Breast epithelium (tissue), 4 donors: ENCODE measurements at regions not wholly inside any gene's neighbourhood (a gene's known extent, or its start where the extent isn't known, plus 50 kb on each side); places are given as distances from the start of the nearest gene placed in this dataset.

ENCODE experiments used
- DNase-seq, 2 donors: peaks; one replicate each; pipeline ENCODE4 v3.0.0-alpha.2; 2019; ENCODE audit warnings: low spot score in 2 of 2
- H3K27ac ChIP-seq, 2 donors: fragments of 200-600 bp; sonication (generic) in 1 of 2; one replicate each; pipeline ENCODE4 v1.5.1; 2016 to 2019; ENCODE audit warnings: mild to moderate bottlenecking in 1 of 2
- H3K27me3 ChIP-seq, 2 donors: fragments of 200-600 bp; sonication (generic) in 1 of 2; one replicate each; pipeline versions ENCODE4 v1.5.1 to v1.6.0; 2017 to 2019; ENCODE audit warnings: control low read depth in 1 of 2, mild to moderate bottlenecking in 1 of 2
- H3K36me3 ChIP-seq: fragments of 200-600 bp; one replicate; pipeline ENCODE4 v1.5.1; 2019
- H3K4me1 ChIP-seq, 2 donors: fragments of 200-600 bp; sonication (generic); one replicate each; pipeline ENCODE4 v1.5.1; 2016 to 2019; ENCODE audit warnings: control low read depth in 1 of 2
- H3K4me3 ChIP-seq, 3 donors: fragments of 200-600 bp; sonication (generic); 1 replicate in 2 of 3; 2 replicates in 1 of 3; pipeline ENCODE4 v1.5.1; 2016 to 2019; ENCODE audit warnings: mild to moderate bottlenecking in 3 of 3, moderate library complexity in 2 of 3
- H3K9me3 ChIP-seq, 2 donors: fragments of 200-600 bp; sonication (generic) in 1 of 2; one replicate each; pipeline ENCODE4 v1.5.1; 2016 to 2019; ENCODE audit warnings: control low read depth in 1 of 2
- CTCF ChIP-seq, 3 donors: fragments of 450-650 bp; IDR thresholded peaks; one replicate each; pipeline ENCODE4 v1.5.1; 2016 to 2017; ENCODE audit warnings: antibody characterized with exemption in 3 of 3, mild to moderate bottlenecking in 3 of 3, moderate library complexity in 3 of 3
- POLR2A ChIP-seq: fragments of 450-650 bp; IDR thresholded peaks from one replicate; pipeline ENCODE4 v1.6.1; 2016; ENCODE audit warnings: antibody characterized with exemption, mild to moderate bottlenecking, moderate library complexity
- POLR2AphosphoS5 ChIP-seq, 3 donors: sonication (generic); formaldehyde crosslinking; IDR thresholded peaks; one replicate each; pipeline ENCODE4 v1.6.1; 2017; ENCODE audit warnings: antibody characterized with exemption in 3 of 3
- intact Hi-C: fragments of 100-400 bp; cut with DNase I; formaldehyde crosslinking; loops from one replicate; pipeline ENCODE4 v1.15.1; 2023; ENCODE audit warnings: low total_unique reads

GRCh38 chr7:131792311-131792710, 235.9 kb upstream of the PODXL start:
- no peak for TF ChIP-seq CTCF (IDR thresholded peaks at IDR 0.05)
- TF ChIP-seq POLR2AphosphoS5 (IDR thresholded peaks at IDR 0.05) = no peak
- TF ChIP-seq POLR2A = no peak
- Histone ChIP-seq H3K27ac (no peak overlapping the region), H3K4me1 (no peaks in the 10 kb centered on the region), H3K9me3 (no peaks in the 10 kb centered on the region), H3K27me3 (no peaks in the 10 kb centered on the region), H3K4me3 (no peak overlapping the region), H3K36me3 (no peaks in the 10 kb centered on the region)
- no peak for DNase-seq
- intact Hi-C loops = no loop called here

- Histone ChIP-seq H3K36me3 (no peaks in the 10 kb centered on the region), H3K9me3 (no peaks in the 10 kb centered on the region), H3K4me3 (no peak overlapping the region), H3K27me3 (peaks cover 0 to 3% of the 10 kb centered on the region in 2 donors), H3K27ac (no peak overlapping the region), H3K4me1 (no peaks in the 10 kb centered on the region)
- no peak for DNase-seq
- no peak for TF ChIP-seq POLR2A
- no peak for TF ChIP-seq CTCF (IDR thresholded peaks at IDR 0.05)
- no peak for TF ChIP-seq POLR2AphosphoS5 (IDR thresholded peaks at IDR 0.05)
- intact Hi-C loops = no loop called here
These were observed 230.7 kb upstream of the PODXL start for GRCh38 chr7:131787101-131787500.

- peaks cover 0 to 9% of the 10 kb centered on the region in 2 donors for H3K27me3 ChIP-seq
- TF ChIP-seq POLR2AphosphoS5 (IDR thresholded peaks at IDR 0.05) (no peak), POLR2A (no peak), CTCF (IDR thresholded peaks at IDR 0.05) (no peak)
- no peaks in the 10 kb centered on the region for H3K36me3 ChIP-seq
- no peak for DNase-seq
- H3K4me3 ChIP-seq = no peak overlapping the region
- intact Hi-C loops = no loop called here
- no peaks in the 10 kb centered on the region for H3K9me3 ChIP-seq
- H3K27ac ChIP-seq = no peak overlapping the region
- no peaks in the 10 kb centered on the region for H3K4me1 ChIP-seq
These were observed 229.8 kb upstream of the PODXL start for GRCh38 chr7:131786204-131786603.

GRCh38 chr7:131778601-131779000, 222.2 kb upstream of the PODXL start:
- H3K36me3 ChIP-seq = no peaks in the 10 kb centered on the region
- no peak for TF ChIP-seq POLR2A
- no peak overlapping the region for H3K4me3 ChIP-seq
- no peak for DNase-seq
- H3K9me3 ChIP-seq = no peaks in the 10 kb centered on the region
- intact Hi-C loops = no loop called here
- H3K27me3 ChIP-seq = peaks cover 0 to 7% of the 10 kb centered on the region in 2 donors
- H3K27ac ChIP-seq = no peak overlapping the region
- no peaks in the 10 kb centered on the region for H3K4me1 ChIP-seq

GRCh38 chr7:131774419-131775220, 218.2 kb upstream of the PODXL start:
- intact Hi-C loops = no loop called here
- Histone ChIP-seq H3K27me3 (no peaks in the 10 kb centered on the region), H3K4me1 (no peaks in the 10 kb centered on the region), H3K36me3 (no peaks in the 10 kb centered on the region), H3K4me3 (no peak overlapping the region), H3K27ac (no peak overlapping the region), H3K9me3 (no peaks in the 10 kb centered on the region)
- DNase-seq = no peak
- TF ChIP-seq CTCF (IDR thresholded peaks at IDR 0.05) (no peak), POLR2AphosphoS5 (IDR thresholded peaks at IDR 0.05) (no peak), POLR2A (no peak)
